WTC11 (cell line): ENCODE measurements at regions not wholly inside any gene's neighbourhood (a gene's known extent, or its start where the extent isn't known, plus 50 kb on each side); places are given as distances from the start of the nearest gene placed in this dataset.

Experiments
- ATAC-seq: fragments of 200-7000 bp; cut with Tn5 transposase; 2 replicates; pipeline ENCODE4 v1.10.0; 2021; ENCODE audit warnings: mild to moderate bottlenecking, moderate library complexity
- CTCF ChIA-PET: fragments of 300-600 bp; sonication (Branson Sonifier 250); formaldehyde crosslinking; loops from one replicate; lab custom pipeline; 2021; ENCODE audit warnings: antibody characterized with exemption; lab: Charles Lee
- POLR2A ChIA-PET: fragments of 350-600 bp; sonication (Branson Sonifier 250); formaldehyde crosslinking; loops from one replicate; lab custom pipeline; 2021; ENCODE audit warnings: antibody characterized with exemption; lab: Charles Lee
- DNase-seq: peaks from one replicate; pipeline ENCODE4 v3.0.0; 2021; ENCODE audit warnings: low spot score
- H3K27ac Mint-ChIP-seq: 2 replicates; pipeline ENCODE4 v1.8.0; 2021; ENCODE audit warnings: mixed read lengths
- H3K27me3 Mint-ChIP-seq: 2 replicates; pipeline ENCODE4 v1.8.0; 2021; ENCODE audit warnings: low read depth, mild to moderate bottlenecking, moderate library complexity, mixed read lengths
- H3K36me3 Mint-ChIP-seq: 2 replicates; pipeline ENCODE4 v1.8.0; 2021; ENCODE audit warnings: mixed read lengths
- H3K4me1 Mint-ChIP-seq: 2 replicates; pipeline ENCODE4 v1.8.0; 2022; ENCODE audit warnings: mixed read lengths
- H3K4me3 Mint-ChIP-seq: 2 replicates; pipeline ENCODE4 v1.8.0; 2021; ENCODE audit warnings: mild to moderate bottlenecking, moderate library complexity, mixed read lengths
- H3K9me3 Mint-ChIP-seq: 2 replicates; pipeline ENCODE4 v1.8.0; 2021; ENCODE audit warnings: mixed read lengths
- CBFB ChIP-seq: sonication (generic); formaldehyde crosslinking; IDR thresholded peaks from 2 replicates; pipeline ENCODE4 v1.8.1; 2022; ENCODE audit warnings: mild to moderate bottlenecking, low read depth, missing genetic modification reagents
- ETV6 ChIP-seq: sonication (generic); formaldehyde crosslinking; IDR thresholded peaks from 2 replicates; pipeline ENCODE4 v1.8.1; 2022; ENCODE audit warnings: mild to moderate bottlenecking, missing genetic modification reagents
- NFYB ChIP-seq: sonication (generic); formaldehyde crosslinking; conservative IDR thresholded peaks from 2 replicates; pipeline ENCODE4 v1.8.0; 2022; ENCODE audit warnings: low read depth, missing genetic modification reagents
- NR3C1 ChIP-seq: sonication (generic); formaldehyde crosslinking; conservative IDR thresholded peaks from 2 replicates; pipeline ENCODE4 v1.8.1; 2023; ENCODE audit warnings: low read depth, mild to moderate bottlenecking, missing genetic modification reagents
- SMAD4 ChIP-seq: sonication (generic); formaldehyde crosslinking; IDR thresholded peaks from 2 replicates; pipeline ENCODE4 v1.8.0; 2022; ENCODE audit warnings: mild to moderate bottlenecking, missing genetic modification reagents
- SP1 ChIP-seq: sonication (generic); formaldehyde crosslinking; conservative IDR thresholded peaks from 2 replicates; pipeline ENCODE4 v1.8.1; 2022; ENCODE audit warnings: missing genetic modification reagents
- ZNF121 ChIP-seq: sonication (generic); formaldehyde crosslinking; IDR thresholded peaks from 2 replicates; pipeline ENCODE4 v1.8.0; 2023; ENCODE audit warnings: missing genetic modification reagents
- ZNF396 ChIP-seq: fragments of 250-450 bp; sonication (Bioruptor Pico); IDR thresholded peaks from 2 replicates; pipeline ENCODE4 v1.8.0; 2021; ENCODE audit warnings: mild to moderate bottlenecking, moderate library complexity, borderline replicate concordance
- ZNF671 ChIP-seq: fragments of 250-450 bp; sonication (Bioruptor Pico); IDR thresholded peaks from 2 replicates; pipeline ENCODE4 v1.8.0; 2021; ENCODE audit warnings: mild to moderate bottlenecking
- TF ChIP-seq, protein P1 (sequence below): sonication (generic); formaldehyde crosslinking; IDR thresholded peaks from 2 replicates; pipeline ENCODE4 v1.8.1; 2023; ENCODE audit warnings: mild to moderate bottlenecking, missing genetic modification reagents, moderate library complexity
- TF ChIP-seq, protein P2 (sequence below): fragments of 250-450 bp; sonication (Bioruptor Pico); IDR thresholded peaks from 2 replicates; pipeline ENCODE4 v1.9.0; 2021; ENCODE audit warnings: mild to moderate bottlenecking, borderline replicate concordance
- TF ChIP-seq, protein P3 (sequence below): sonication (generic); formaldehyde crosslinking; IDR thresholded peaks from 2 replicates; pipeline ENCODE4 v1.8.0; 2022; ENCODE audit warnings: missing genetic modification reagents
- TF ChIP-seq, protein P4 (sequence below): sonication (generic); formaldehyde crosslinking; IDR thresholded peaks from 2 replicates; pipeline ENCODE4 v1.8.1; 2022; ENCODE audit warnings: low read depth, missing genetic modification reagents, borderline replicate concordance
- TF ChIP-seq, protein P5 (sequence below): fragments of 250-450 bp; sonication (Bioruptor Pico); IDR thresholded peaks from 2 replicates; pipeline ENCODE4 v1.8.0; 2021; ENCODE audit warnings: mild to moderate bottlenecking
- TF ChIP-seq, protein P6 (sequence below): sonication (generic); formaldehyde crosslinking; IDR thresholded peaks from 2 replicates; pipeline ENCODE4 v1.8.1; 2022; ENCODE audit warnings: low read depth, mild to moderate bottlenecking, moderate library complexity, missing genetic modification reagents, borderline replicate concordance
- TF ChIP-seq, protein P7 (sequence below): fragments of 250-450 bp; sonication (Bioruptor Pico); IDR thresholded peaks from 2 replicates; pipeline ENCODE4 v1.9.0; 2021; ENCODE audit warnings: mild to moderate bottlenecking
- TF ChIP-seq, protein P8 (sequence below): sonication (generic); formaldehyde crosslinking; IDR thresholded peaks from 2 replicates; pipeline ENCODE4 v1.8.1; 2022; ENCODE audit warnings: mild to moderate bottlenecking, missing genetic modification reagents, moderate library complexity, borderline replicate concordance

DNA sequence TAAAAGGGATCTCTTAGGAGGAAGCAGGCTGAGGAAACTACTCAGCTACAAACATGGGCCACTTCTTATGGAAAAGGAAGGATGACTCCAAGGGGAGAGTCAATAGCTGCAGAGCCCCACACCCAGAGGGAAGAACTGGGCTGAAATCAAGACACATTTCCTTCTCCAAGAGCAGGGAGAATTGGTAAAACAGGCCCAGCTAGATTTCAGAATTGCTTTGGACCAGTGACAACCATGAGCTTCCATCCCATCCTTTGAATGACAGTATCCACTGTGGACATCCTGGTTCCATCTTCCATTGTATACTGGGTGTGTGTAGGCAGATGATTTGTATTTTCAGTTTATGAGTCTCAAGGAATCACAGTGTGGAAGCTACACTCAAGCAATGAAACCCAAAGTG is 267.5 kb downstream of the IRF8 start (continued):
- TF ChIP-seq, protein P1, sequence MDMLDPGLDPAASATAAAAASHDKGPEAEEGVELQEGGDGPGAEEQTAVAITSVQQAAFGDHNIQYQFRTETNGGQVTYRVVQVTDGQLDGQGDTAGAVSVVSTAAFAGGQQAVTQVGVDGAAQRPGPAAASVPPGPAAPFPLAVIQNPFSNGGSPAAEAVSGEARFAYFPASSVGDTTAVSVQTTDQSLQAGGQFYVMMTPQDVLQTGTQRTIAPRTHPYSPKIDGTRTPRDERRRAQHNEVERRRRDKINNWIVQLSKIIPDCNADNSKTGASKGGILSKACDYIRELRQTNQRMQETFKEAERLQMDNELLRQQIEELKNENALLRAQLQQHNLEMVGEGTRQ = no peak
- no peak for TF ChIP-seq ZNF121 (CRISPR knock-in tag)
- TF ChIP-seq ETV6 (CRISPR knock-in tag) = no peak
- no peak for TF ChIP-seq NR3C1
- TF ChIP-seq, protein P2, sequence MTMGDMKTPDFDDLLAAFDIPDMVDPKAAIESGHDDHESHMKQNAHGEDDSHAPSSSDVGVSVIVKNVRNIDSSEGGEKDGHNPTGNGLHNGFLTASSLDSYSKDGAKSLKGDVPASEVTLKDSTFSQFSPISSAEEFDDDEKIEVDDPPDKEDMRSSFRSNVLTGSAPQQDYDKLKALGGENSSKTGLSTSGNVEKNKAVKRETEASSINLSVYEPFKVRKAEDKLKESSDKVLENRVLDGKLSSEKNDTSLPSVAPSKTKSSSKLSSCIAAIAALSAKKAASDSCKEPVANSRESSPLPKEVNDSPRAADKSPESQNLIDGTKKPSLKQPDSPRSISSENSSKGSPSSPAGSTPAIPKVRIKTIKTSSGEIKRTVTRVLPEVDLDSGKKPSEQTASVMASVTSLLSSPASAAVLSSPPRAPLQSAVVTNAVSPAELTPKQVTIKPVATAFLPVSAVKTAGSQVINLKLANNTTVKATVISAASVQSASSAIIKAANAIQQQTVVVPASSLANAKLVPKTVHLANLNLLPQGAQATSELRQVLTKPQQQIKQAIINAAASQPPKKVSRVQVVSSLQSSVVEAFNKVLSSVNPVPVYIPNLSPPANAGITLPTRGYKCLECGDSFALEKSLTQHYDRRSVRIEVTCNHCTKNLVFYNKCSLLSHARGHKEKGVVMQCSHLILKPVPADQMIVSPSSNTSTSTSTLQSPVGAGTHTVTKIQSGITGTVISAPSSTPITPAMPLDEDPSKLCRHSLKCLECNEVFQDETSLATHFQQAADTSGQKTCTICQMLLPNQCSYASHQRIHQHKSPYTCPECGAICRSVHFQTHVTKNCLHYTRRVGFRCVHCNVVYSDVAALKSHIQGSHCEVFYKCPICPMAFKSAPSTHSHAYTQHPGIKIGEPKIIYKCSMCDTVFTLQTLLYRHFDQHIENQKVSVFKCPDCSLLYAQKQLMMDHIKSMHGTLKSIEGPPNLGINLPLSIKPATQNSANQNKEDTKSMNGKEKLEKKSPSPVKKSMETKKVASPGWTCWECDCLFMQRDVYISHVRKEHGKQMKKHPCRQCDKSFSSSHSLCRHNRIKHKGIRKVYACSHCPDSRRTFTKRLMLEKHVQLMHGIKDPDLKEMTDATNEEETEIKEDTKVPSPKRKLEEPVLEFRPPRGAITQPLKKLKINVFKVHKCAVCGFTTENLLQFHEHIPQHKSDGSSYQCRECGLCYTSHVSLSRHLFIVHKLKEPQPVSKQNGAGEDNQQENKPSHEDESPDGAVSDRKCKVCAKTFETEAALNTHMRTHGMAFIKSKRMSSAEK = no peak
- TF ChIP-seq SMAD4 (CRISPR knock-in tag) = no peak
- TF ChIP-seq, protein P3, sequence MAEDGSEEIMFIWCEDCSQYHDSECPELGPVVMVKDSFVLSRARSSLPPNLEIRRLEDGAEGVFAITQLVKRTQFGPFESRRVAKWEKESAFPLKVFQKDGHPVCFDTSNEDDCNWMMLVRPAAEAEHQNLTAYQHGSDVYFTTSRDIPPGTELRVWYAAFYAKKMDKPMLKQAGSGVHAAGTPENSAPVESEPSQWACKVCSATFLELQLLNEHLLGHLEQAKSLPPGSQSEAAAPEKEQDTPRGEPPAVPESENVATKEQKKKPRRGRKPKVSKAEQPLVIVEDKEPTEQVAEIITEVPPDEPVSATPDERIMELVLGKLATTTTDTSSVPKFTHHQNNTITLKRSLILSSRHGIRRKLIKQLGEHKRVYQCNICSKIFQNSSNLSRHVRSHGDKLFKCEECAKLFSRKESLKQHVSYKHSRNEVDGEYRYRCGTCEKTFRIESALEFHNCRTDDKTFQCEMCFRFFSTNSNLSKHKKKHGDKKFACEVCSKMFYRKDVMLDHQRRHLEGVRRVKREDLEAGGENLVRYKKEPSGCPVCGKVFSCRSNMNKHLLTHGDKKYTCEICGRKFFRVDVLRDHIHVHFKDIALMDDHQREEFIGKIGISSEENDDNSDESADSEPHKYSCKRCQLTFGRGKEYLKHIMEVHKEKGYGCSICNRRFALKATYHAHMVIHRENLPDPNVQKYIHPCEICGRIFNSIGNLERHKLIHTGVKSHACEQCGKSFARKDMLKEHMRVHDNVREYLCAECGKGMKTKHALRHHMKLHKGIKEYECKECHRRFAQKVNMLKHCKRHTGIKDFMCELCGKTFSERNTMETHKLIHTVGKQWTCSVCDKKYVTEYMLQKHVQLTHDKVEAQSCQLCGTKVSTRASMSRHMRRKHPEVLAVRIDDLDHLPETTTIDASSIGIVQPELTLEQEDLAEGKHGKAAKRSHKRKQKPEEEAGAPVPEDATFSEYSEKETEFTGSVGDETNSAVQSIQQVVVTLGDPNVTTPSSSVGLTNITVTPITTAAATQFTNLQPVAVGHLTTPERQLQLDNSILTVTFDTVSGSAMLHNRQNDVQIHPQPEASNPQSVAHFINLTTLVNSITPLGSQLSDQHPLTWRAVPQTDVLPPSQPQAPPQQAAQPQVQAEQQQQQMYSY (CRISPR knock-in tag) = no peak
- no peak for TF ChIP-seq CBFB

DNA sequence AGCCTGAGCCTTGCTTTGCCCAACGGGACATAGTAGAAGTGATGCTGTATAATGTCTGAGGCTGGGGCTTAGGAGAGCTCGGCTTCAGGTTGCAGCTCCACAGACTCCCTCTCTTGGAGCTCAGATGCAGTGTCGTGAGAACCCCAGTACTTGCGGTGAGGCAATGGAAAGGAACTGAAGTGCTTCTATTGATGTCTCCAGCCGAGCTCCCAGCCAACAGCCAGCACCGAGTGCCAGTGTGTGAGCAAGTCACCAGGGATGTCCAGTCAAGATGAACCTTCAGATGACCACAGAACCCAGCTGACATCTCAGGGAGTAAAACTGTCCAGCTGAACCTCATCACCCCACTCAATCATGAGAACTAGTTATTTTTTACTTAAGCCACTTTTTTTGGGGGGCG is 268.1 kb downstream of the IRF8 start:
- no peaks in the 10 kb centered on the region for H3K4me1 Mint-ChIP-seq
- CTCF ChIA-PET = interaction anchor here (1.1 kb wide), 1 partner anchor 330 kb away, joined by 5 read pairs; no protein-coding TSS in a partner anchor
- DNase-seq (no peak), ATAC-seq (no peak)
- H3K36me3 Mint-ChIP-seq = peaks cover 15% of the 10 kb centered on the region
- H3K9me3 Mint-ChIP-seq = peaks cover 28% of the 10 kb centered on the region
- peaks cover 11% of the 10 kb centered on the region for H3K27me3 Mint-ChIP-seq
- H3K27ac Mint-ChIP-seq = no peak overlapping the region
- no peak overlapping the region for H3K4me3 Mint-ChIP-seq
- POLR2A ChIA-PET = no interaction called here
- TF ChIP-seq, protein P4, sequence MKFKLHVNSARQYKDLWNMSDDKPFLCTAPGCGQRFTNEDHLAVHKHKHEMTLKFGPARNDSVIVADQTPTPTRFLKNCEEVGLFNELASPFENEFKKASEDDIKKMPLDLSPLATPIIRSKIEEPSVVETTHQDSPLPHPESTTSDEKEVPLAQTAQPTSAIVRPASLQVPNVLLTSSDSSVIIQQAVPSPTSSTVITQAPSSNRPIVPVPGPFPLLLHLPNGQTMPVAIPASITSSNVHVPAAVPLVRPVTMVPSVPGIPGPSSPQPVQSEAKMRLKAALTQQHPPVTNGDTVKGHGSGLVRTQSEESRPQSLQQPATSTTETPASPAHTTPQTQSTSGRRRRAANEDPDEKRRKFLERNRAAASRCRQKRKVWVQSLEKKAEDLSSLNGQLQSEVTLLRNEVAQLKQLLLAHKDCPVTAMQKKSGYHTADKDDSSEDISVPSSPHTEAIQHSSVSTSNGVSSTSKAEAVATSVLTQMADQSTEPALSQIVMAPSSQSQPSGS (CRISPR knock-in tag) = no peak
- no peak for TF ChIP-seq ZNF396
- no peak for TF ChIP-seq ZNF671 (CRISPR knock-in tag)
- TF ChIP-seq, protein P5, sequence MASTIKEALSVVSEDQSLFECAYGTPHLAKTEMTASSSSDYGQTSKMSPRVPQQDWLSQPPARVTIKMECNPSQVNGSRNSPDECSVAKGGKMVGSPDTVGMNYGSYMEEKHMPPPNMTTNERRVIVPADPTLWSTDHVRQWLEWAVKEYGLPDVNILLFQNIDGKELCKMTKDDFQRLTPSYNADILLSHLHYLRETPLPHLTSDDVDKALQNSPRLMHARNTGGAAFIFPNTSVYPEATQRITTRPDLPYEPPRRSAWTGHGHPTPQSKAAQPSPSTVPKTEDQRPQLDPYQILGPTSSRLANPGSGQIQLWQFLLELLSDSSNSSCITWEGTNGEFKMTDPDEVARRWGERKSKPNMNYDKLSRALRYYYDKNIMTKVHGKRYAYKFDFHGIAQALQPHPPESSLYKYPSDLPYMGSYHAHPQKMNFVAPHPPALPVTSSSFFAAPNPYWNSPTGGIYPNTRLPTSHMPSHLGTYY (CRISPR knock-in tag) = no peak
- TF ChIP-seq SMAD4 (CRISPR knock-in tag) = no peak
- TF ChIP-seq, protein P6, sequence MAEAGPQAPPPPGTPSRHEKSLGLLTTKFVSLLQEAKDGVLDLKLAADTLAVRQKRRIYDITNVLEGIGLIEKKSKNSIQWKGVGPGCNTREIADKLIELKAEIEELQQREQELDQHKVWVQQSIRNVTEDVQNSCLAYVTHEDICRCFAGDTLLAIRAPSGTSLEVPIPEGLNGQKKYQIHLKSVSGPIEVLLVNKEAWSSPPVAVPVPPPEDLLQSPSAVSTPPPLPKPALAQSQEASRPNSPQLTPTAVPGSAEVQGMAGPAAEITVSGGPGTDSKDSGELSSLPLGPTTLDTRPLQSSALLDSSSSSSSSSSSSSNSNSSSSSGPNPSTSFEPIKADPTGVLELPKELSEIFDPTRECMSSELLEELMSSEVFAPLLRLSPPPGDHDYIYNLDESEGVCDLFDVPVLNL (CRISPR knock-in tag) = no peak
- no peak for TF ChIP-seq NFYB (CRISPR knock-in tag)
- TF ChIP-seq, protein P7, sequence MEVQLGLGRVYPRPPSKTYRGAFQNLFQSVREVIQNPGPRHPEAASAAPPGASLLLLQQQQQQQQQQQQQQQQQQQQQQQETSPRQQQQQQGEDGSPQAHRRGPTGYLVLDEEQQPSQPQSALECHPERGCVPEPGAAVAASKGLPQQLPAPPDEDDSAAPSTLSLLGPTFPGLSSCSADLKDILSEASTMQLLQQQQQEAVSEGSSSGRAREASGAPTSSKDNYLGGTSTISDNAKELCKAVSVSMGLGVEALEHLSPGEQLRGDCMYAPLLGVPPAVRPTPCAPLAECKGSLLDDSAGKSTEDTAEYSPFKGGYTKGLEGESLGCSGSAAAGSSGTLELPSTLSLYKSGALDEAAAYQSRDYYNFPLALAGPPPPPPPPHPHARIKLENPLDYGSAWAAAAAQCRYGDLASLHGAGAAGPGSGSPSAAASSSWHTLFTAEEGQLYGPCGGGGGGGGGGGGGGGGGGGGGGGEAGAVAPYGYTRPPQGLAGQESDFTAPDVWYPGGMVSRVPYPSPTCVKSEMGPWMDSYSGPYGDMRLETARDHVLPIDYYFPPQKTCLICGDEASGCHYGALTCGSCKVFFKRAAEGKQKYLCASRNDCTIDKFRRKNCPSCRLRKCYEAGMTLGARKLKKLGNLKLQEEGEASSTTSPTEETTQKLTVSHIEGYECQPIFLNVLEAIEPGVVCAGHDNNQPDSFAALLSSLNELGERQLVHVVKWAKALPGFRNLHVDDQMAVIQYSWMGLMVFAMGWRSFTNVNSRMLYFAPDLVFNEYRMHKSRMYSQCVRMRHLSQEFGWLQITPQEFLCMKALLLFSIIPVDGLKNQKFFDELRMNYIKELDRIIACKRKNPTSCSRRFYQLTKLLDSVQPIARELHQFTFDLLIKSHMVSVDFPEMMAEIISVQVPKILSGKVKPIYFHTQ = no peak
- no peak for TF ChIP-seq ZNF121 (CRISPR knock-in tag)
- TF ChIP-seq, protein P8, sequence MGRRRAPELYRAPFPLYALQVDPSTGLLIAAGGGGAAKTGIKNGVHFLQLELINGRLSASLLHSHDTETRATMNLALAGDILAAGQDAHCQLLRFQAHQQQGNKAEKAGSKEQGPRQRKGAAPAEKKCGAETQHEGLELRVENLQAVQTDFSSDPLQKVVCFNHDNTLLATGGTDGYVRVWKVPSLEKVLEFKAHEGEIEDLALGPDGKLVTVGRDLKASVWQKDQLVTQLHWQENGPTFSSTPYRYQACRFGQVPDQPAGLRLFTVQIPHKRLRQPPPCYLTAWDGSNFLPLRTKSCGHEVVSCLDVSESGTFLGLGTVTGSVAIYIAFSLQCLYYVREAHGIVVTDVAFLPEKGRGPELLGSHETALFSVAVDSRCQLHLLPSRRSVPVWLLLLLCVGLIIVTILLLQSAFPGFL (CRISPR knock-in tag) = no peak
- no peak for TF ChIP-seq SP1
